CD14-positive monocyte (primary cell): ENCODE measurements at regions not wholly inside any gene's neighbourhood (a gene's known extent, or its start where the extent isn't known, plus 50 kb on each side); places are given as distances from the start of the nearest gene placed in this dataset.

Experiments
- DNase-seq, 3 donors: peaks; one replicate each; pipeline ENCODE4 v3.0.0-alpha.2; 2011 to 2022
- H2AFZ ChIP-seq: 2 replicates; pipeline ENCODE4 v1.6.0; 2012; ENCODE audit warnings: mild to moderate bottlenecking, low read depth, low read length, inconsistent platforms; ENCODE audit not compliant: insufficient read depth, poor library complexity, severe bottlenecking
- H3K27ac ChIP-seq, 2 donors: 1 replicate in 1 of 2; 2 replicates in 1 of 2; pipeline ENCODE4 v1.5.1; 2012 to 2013; ENCODE audit warnings: low read length in 2 of 2, control low read depth in 1 of 2, inconsistent platforms in 1 of 2, low read depth in 1 of 2, mild to moderate bottlenecking in 1 of 2
- H3K27me3 ChIP-seq, 2 donors: one replicate each; pipeline versions ENCODE4 v1.6.0 to v1.6.1; 2011 to 2013; ENCODE audit warnings: low read length in 2 of 2; ENCODE audit not compliant: control insufficient read depth in 2 of 2, insufficient read depth in 2 of 2
- H3K36me3 ChIP-seq, 2 donors: replicated peaks in 1 of 2; 1 replicate in 1 of 2; 2 replicates in 1 of 2; pipeline versions ENCODE4 v1.5.1 to v1.6.1; 2012 to 2013; ENCODE audit warnings: low read length in 2 of 2, control low read depth in 1 of 2, inconsistent platforms in 1 of 2, mild to moderate bottlenecking in 1 of 2; ENCODE audit not compliant: insufficient read depth in 2 of 2, control insufficient read depth in 1 of 2
- H3K4me1 ChIP-seq, 2 donors: 1 replicate in 1 of 2; 2 replicates in 1 of 2; pipeline versions ENCODE4 v1.5.1 to v1.6.1; 2012 to 2013; ENCODE audit warnings: low read length in 2 of 2, control low read depth in 1 of 2, inconsistent platforms in 1 of 2, mild to moderate bottlenecking in 1 of 2, moderate library complexity in 1 of 2; ENCODE audit not compliant: insufficient read depth in 2 of 2, control insufficient read depth in 1 of 2
- H3K4me2 ChIP-seq: replicated peaks from 2 replicates; pipeline ENCODE3; 2012; ENCODE audit warnings: low read length, moderate library complexity, mild to moderate bottlenecking; ENCODE audit not compliant: poor library complexity, severe bottlenecking; ENCODE audit errors: extremely low read depth
- H3K4me3 ChIP-seq, 3 experiments: fragments of 200-600 bp in 1 of 3; sonication (generic) in 1 of 3; replicated peaks in 1 of 3; 1 replicate in 2 of 3; 2 replicates in 1 of 3; pipeline ENCODE4 v1.5.1; 2011 to 2013; ENCODE audit warnings: low read length in 3 of 3, mild to moderate bottlenecking in 3 of 3, control low read depth in 2 of 3, low read depth in 2 of 3, inconsistent platforms in 1 of 3, moderate library complexity in 1 of 3
- H3K79me2 ChIP-seq: 2 replicates; pipeline ENCODE4 v1.6.0; 2012; ENCODE audit warnings: mild to moderate bottlenecking, control low read depth, inconsistent platforms, low read length, moderate library complexity; ENCODE audit not compliant: insufficient read depth
- H3K9ac ChIP-seq: 2 replicates; pipeline ENCODE4 v1.6.0; 2017; ENCODE audit warnings: low read length, mild to moderate bottlenecking; ENCODE audit not compliant: insufficient read depth, poor library complexity, severe bottlenecking
- H3K9me3 ChIP-seq, 2 donors: replicated peaks in 1 of 2; 1 replicate in 1 of 2; 2 replicates in 1 of 2; pipeline versions ENCODE4 v1.5.1 to v1.6.1; 2012 to 2013; ENCODE audit warnings: low read length in 2 of 2, control low read depth in 1 of 2; ENCODE audit not compliant: control insufficient read depth in 1 of 2, insufficient read depth in 1 of 2
- H4K20me1 ChIP-seq: 2 replicates; pipeline ENCODE4 v1.6.0; 2012; ENCODE audit warnings: mild to moderate bottlenecking, low read length, control low read depth, moderate library complexity; ENCODE audit not compliant: insufficient read depth
- H3K27ac Mint-ChIP-seq, 7 donors: one replicate each; pipeline ENCODE4 v1.8.0; 2020; ENCODE audit warnings: mild to moderate bottlenecking in 7 of 7, mixed read lengths in 7 of 7, moderate library complexity in 6 of 7, inconsistent platforms in 2 of 7
- H3K27me3 Mint-ChIP-seq, 3 donors: one replicate each; pipeline ENCODE4 v1.8.0; 2021 to 2022; ENCODE audit warnings: low read depth in 3 of 3, mild to moderate bottlenecking in 3 of 3, mixed read lengths in 3 of 3, moderate library complexity in 3 of 3, inconsistent platforms in 1 of 3
- H3K36me3 Mint-ChIP-seq, 2 donors: one replicate each; pipeline ENCODE4 v1.8.0; 2020; ENCODE audit warnings: mixed read lengths in 2 of 2, inconsistent platforms in 1 of 2, mild to moderate bottlenecking in 1 of 2
- H3K4me1 Mint-ChIP-seq: one replicate; pipeline ENCODE4 v1.8.0; 2020; ENCODE audit warnings: mild to moderate bottlenecking, mixed read lengths
- H3K4me3 Mint-ChIP-seq, 2 donors: one replicate each; pipeline ENCODE4 v1.8.0; 2020; ENCODE audit warnings: mild to moderate bottlenecking in 2 of 2, mixed read lengths in 2 of 2, moderate library complexity in 1 of 2
- H3K9me3 Mint-ChIP-seq, 7 donors: one replicate each; pipeline ENCODE4 v1.8.0; 2020 to 2022; ENCODE audit warnings: mixed read lengths in 7 of 7, mild to moderate bottlenecking in 6 of 7, moderate library complexity in 6 of 7, inconsistent platforms in 2 of 7
- WGBS: methylation state at CpG from one replicate; pipeline ENCODE4 v1.1.5; 2013; ENCODE audit warnings: missing lambda C conversion rate; ENCODE audit not compliant: insufficient coverage; 5-methylcytosine and 5-hydroxymethylcytosine counted together
- intact Hi-C, 2 donors: fragments of 100-400 bp; cut with micrococcal nuclease; formaldehyde crosslinking; loops; one replicate each; pipeline versions ENCODE4 v1.15.0 to v1.15.1; 2023
- TF ChIP-seq, protein P1 (sequence below): fragments of 200-600 bp; IDR thresholded peaks from one replicate; pipeline ENCODE4 v1.8.0; 2022; ENCODE audit warnings: antibody characterized with exemption, mild to moderate bottlenecking

- peaks cover 10% of the 10 kb centered on the region for H3K4me1 Mint-ChIP-seq
- Histone ChIP-seq H3K4me3 (no peak overlapping the region), H3K27me3 (no peaks in the 10 kb centered on the region), H3K79me2 (no peaks in the 10 kb centered on the region), H3K9me3 (no peaks in the 10 kb centered on the region), H3K9ac (no peak overlapping the region), H3K27ac (peak overlapping the region in 1 of 2 donors; percentile 39), H4K20me1 (no peaks in the 10 kb centered on the region), H2AFZ (no peak overlapping the region), H3K4me2 (no peak overlapping the region), H3K36me3 (no peaks in the 10 kb centered on the region), H3K4me1 (peaks cover 9 to 11% of the 10 kb centered on the region in 2 donors)
- DNase-seq, result peak in 2 of 3 donors; percentile 23 to 48
- WGBS, result 50% methylated on average over 1 of the region's 1 CpG
- peaks cover 0 to 3% (median 0%) of the 10 kb centered on the region in 7 donors for H3K9me3 Mint-ChIP-seq
- no peaks in the 10 kb centered on the region for H3K27me3 Mint-ChIP-seq
- no peaks in the 10 kb centered on the region for H3K36me3 Mint-ChIP-seq
- H3K27ac Mint-ChIP-seq, result peak overlapping the region in 2 of 7 donors; percentile 7 to 15
- H3K4me3 Mint-ChIP-seq, result no peak overlapping the region
- intact Hi-C loops, result no loop called here
- TF ChIP-seq, protein P1, sequence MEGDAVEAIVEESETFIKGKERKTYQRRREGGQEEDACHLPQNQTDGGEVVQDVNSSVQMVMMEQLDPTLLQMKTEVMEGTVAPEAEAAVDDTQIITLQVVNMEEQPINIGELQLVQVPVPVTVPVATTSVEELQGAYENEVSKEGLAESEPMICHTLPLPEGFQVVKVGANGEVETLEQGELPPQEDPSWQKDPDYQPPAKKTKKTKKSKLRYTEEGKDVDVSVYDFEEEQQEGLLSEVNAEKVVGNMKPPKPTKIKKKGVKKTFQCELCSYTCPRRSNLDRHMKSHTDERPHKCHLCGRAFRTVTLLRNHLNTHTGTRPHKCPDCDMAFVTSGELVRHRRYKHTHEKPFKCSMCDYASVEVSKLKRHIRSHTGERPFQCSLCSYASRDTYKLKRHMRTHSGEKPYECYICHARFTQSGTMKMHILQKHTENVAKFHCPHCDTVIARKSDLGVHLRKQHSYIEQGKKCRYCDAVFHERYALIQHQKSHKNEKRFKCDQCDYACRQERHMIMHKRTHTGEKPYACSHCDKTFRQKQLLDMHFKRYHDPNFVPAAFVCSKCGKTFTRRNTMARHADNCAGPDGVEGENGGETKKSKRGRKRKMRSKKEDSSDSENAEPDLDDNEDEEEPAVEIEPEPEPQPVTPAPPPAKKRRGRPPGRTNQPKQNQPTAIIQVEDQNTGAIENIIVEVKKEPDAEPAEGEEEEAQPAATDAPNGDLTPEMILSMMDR, result no peak
These were observed 193.4 kb upstream of the ATP2B1 start for GRCh38 chr12:89901906-89902642.

- peak overlapping the region in 3 of 7 donors; percentile 6 to 83 (median 27) for H3K27ac Mint-ChIP-seq
- no peak overlapping the region for H3K27ac ChIP-seq
- H3K27me3 Mint-ChIP-seq, result no peaks in the 10 kb centered on the region
- peaks cover 0 to 3% (median 0%) of the 10 kb centered on the region in 7 donors for H3K9me3 Mint-ChIP-seq
- no peak overlapping the region for H3K9ac ChIP-seq
- no peaks in the 10 kb centered on the region for H3K9me3 ChIP-seq
- H3K4me1 Mint-ChIP-seq, result peaks cover 10% of the 10 kb centered on the region
- intact Hi-C loops, result no loop called here
- TF ChIP-seq, protein P1, result no peak
- no peak overlapping the region for H2AFZ ChIP-seq
- WGBS, result 90% methylated on average over 2 of the region's 2 CpGs
- H3K79me2 ChIP-seq, result no peaks in the 10 kb centered on the region
- H3K4me1 ChIP-seq, result peaks cover 9 to 11% of the 10 kb centered on the region in 2 donors
- H4K20me1 ChIP-seq, result no peaks in the 10 kb centered on the region
- no peaks in the 10 kb centered on the region for H3K27me3 ChIP-seq
- no peaks in the 10 kb centered on the region for H3K36me3 ChIP-seq
- no peak for DNase-seq
- H3K4me3 Mint-ChIP-seq, result no peak overlapping the region
- H3K4me2 ChIP-seq, result no peak overlapping the region
- no peaks in the 10 kb centered on the region for H3K36me3 Mint-ChIP-seq
- no peak overlapping the region for H3K4me3 ChIP-seq
These were observed 192.7 kb upstream of the ATP2B1 start for GRCh38 chr12:89901319-89901718.
